ENCODE measurements at regions not wholly inside any gene's neighbourhood (a gene's known extent, or its start where the extent isn't known, plus 50 kb on each side); places are given as distances from the start of the nearest gene placed in this dataset.

DNA sequence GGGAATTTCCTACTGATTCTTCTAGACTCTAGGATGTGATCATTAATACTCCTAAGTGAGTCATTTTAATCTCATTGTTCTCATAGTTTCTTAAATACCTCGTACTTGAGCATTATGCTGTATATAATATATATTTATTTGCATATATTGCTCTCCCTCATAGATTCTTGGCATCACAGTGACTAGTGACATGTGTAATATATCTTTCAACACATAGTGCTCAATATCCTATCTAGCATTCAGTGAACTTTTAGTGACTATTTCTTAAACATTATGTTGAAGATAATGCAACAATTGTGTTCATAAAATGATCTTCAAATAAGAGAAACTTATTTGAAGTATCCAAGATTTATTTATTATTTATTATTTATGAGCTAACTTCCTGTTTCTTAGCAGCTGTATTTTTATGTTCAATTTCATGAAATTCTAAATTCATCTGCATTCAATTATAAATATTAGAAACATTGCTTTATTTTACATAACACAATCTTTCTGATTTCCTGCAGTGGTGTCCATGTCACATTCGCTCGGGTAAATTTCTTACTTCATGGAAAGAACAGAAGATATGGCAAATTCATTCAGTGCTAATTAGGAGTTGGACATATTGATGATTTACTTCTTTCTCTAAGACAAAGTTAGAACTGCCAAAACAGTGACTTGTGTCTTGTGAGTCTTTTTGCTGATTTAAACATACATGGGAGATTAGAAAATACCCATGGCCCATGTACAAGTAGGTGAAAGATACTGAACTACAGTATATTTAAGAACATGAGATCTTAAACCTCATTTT is 1095.5 kb upstream of the IGFBP7 start:
- DNase-seq (ENCODE audit: low read depth) = no peak

GRCh38 chr4:58192217-58192616 is 1082.0 kb upstream of the IGFBP7 start:
- DNase-seq (ENCODE audit: low read depth) = no peak

GRCh38 chr4:58191109-58191508 is 1080.9 kb upstream of the IGFBP7 start:
- DNase-seq (ENCODE audit: low read depth) = no peak

- no peak for DNase-seq (ENCODE audit: low read depth)
These were observed 1078.1 kb upstream of the IGFBP7 start for GRCh38 chr4:58188316-58188715.

DNA sequence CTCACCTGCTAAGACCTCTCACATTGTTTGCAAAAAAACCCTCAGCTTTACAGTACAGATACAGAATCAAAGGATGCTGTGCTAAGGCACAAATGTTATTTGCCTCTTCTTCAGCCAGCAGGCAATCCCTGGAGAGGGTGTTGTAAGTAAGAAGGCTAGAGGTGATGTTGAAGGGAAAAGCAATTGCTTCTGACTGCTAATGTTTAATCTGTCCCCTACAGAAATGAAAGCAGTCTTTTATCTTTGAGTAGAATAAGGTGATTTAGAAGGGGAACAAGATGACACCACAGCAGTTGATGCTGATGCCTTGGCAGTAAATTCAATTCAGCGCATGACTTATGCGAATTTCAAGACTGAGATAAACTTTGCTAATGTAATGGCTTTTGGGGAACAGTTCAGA is 1064.8 kb upstream of the IGFBP7 start:
- DNase-seq (ENCODE audit: low read depth) = no peak

DNA sequence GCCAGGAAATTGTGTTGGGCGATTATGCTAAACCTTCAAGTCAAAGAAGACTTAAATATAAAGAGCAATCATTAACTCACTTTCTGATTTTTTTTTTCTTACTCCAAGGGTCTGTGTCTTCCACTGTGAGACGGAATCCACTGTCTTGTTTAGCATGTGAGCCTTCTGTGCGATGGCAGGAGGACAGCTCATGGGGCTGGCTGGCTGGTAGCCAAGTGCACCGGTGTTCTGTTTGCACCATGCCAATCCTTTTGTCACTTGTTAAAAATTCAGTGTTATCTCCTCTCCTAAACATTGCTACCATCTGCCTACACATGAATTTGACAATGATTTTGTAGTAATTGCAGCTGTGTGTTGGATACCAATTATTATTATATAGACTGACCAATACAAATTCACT is 1056.3 kb upstream of the IGFBP7 start:
- no peak for DNase-seq (ENCODE audit: low read depth)

GRCh38 chr4:58163156-58163555 is 1053.0 kb upstream of the IGFBP7 start:
- no peak for DNase-seq (ENCODE audit: low read depth)

DNA sequence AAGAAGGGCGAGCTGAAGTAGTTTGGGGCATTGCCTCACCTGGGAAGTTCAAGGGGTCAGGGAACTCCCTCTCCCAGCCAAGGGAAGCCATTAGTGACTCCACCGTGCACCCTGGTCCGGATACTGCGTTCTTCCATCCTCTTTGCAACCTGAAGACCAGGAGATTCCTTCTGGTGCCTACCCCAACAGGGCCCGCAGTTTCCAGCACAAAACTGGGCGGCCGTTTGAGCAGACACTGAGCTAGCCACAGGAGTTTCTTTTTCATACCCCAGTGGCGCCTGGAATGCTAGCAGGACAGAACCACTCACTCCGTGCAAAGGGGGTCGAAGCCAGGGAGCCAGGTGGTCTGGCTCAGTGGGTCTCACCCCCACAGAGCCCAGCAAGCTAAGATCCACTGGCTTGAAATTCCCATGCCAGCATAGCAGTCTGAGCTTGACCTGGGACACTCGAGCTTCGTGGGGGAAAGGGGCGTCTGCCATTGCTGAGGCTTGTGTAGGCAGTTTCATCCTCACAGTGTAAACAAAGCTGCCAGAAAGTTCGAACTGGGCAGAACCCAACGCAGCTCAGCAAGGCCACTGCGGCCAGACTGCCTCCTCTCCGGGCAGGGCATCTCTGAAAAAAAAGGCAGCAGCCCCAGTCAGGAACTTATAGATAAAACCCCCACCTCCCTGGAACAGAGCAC is 1039.4 kb upstream of the IGFBP7 start:
- no peak for DNase-seq (ENCODE audit: low read depth)

DNA sequence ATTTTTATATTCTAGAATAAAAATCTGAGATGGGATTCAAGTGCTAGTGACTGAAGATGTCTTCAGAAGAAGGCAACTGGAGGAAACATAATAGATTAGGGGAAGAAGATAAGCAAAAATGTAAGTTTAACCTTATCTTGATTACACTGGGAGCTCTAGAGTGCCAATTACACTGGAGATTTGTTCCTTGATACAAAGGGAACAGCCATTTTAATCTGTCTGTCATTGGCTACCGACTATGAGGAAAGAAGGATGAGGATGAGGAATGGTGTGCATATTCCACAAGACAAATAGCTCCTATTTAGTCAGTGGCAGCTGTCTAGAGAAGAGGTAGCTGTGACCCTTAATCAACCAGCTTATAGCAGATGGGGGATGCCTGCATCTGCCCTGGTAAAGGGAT is 1034.5 kb upstream of the IGFBP7 start:
- DNase-seq (ENCODE audit: low read depth) = no peak

GRCh38 chr4:58138786-58139668 is 1028.8 kb upstream of the IGFBP7 start:
- no peak for DNase-seq (ENCODE audit: low read depth)

DNA sequence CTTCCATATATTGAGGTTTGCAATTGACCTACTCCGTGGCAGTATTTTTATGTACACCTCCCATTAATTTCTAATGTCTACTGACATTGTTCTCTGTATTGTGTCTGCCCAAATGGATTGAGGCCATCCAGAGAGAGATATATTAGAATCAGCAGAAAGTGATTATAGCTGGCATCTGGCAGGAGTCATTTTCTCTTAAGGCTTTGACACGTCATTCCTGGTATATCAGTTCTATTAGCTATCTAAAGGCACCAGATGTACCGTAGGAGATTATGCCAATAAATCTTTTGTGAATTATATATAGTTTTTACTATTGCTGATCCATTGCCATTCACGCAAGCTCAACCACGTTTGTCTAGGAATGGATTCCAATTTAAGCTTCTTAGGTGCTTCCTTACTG is 1026.4 kb upstream of the IGFBP7 start:
- no peak for DNase-seq (ENCODE audit: low read depth)

- DNase-seq (ENCODE audit: low read depth) = no peak
These were observed 1017.5 kb upstream of the IGFBP7 start for GRCh38 chr4:58127680-58128079.

GRCh38 chr4:58119298-58119697 is 1009.1 kb upstream of the IGFBP7 start:
- DNase-seq (ENCODE audit: low read depth) = no peak

DNA sequence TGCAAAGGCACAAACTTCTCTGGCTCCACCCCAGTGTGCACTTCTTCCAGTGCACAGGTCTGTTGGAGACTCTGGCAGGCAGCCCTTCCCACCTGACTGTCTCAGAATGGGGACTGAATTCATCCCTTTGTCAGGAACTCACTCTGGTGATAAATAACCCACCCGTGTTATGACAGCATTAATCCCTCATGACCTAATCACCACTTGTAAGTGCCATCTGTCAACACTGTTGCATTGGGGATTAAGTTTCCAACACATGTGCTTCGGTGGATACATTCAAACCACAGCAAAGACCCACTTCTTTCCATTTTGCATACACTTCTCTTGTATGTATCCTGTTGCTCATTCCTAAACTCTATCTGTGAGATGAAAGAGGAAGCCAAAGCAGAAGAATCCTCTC is 1002.9 kb upstream of the IGFBP7 start:
- DNase-seq (ENCODE audit: low read depth) = no peak

DNA sequence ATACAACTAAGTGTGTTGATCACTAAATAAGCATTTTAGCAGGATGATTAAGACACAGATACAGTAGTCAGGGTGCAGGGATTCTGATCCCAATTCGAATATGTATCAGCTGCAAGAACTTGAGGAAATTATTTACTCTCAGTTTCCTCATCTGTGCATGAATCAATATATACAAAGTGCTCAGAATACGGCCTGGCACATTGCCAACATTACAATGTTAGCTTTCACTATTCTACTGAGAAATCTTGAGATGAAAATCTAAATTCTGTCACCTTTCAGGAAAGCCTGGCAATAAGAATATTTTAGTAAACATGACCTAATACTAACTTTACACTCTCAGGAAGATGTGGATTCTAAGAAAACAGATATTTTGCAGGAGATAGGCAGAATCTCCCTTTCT is 1001.6 kb upstream of the IGFBP7 start:
- no peak for DNase-seq (ENCODE audit: low read depth)

GRCh38 chr4:58093352-58093751 is 983.2 kb upstream of the IGFBP7 start:
- no peak for DNase-seq (ENCODE audit: low read depth)

GRCh38 chr4:58090539-58090938 is 980.4 kb upstream of the IGFBP7 start:
- DNase-seq (ENCODE audit: low read depth) = no peak

DNA sequence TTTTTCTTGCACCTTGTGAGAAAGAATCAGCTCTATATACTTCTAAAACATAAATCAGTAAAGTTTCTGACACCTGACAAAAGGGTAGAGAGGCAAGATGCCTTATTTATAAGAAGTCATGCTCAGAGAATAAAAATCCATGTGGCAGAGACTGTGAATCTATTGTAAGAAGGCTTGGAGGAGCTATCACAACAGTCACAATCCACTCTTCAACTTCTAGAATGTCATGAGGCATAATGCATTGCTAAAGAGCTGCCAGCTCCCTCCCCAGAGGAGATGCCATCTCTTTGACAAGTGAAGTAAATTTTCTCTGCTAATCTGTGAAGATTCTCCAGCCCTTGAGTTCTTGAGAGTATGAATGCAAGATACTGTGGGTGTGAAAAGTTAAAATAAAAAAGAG is 971.2 kb upstream of the IGFBP7 start:
- no peak for DNase-seq (ENCODE audit: low read depth)

DNA sequence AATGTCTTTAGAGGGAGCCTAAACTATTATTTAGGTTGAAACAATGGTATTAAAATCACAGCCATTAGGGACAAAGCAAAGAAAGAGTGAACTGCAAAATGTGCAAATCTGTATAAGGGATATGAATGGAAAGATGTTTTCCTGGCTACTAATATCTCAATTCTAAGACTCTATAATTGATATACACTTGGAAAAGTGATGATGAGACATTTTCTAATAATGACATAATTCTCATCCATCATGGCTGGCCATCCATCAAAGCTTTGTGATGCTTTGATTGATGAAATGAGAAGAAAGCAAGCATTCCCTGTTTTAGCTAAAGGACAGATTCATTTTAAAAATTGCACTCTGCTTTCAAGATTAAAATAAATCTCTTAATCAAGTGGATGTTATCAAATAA is 965.5 kb upstream of the IGFBP7 start:
- DNase-seq (ENCODE audit: low read depth) = no peak

- DNase-seq (ENCODE audit: low read depth) = no peak
These were observed 964.2 kb upstream of the IGFBP7 start for GRCh38 chr4:58074382-58074781.

GRCh38 chr4:58070726-58071125 is 960.5 kb upstream of the IGFBP7 start:
- DNase-seq (ENCODE audit: low read depth) = no peak

DNA sequence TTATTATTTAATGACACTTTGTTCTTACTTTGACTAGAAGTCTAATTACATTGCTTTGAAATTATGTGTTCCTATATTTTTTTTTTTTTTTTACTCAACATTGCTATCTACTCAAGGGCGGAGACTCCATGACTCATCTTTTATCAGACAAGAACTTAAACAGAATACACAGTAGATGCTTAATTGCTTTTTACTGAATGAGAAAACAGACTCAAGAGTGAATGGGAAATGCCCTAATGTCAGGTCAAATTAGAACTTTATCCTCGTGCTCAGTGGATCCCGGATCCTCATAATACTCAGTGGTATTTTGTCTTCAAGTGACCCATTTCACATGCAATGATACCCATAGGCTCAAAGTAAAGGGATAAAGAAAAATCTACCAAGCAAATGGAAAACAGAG is 954.5 kb upstream of the IGFBP7 start:
- DNase-seq (ENCODE audit: low read depth) = no peak

Data from stimulated activated CD4-positive, alpha-beta T cell treated with anti-CD3 and anti-CD28 coated beads, Interleukin-2, amount 100 ng/mL, for 4 hours (primary cell).